Aorta (tissue), 5 donors: ENCODE measurements at regions not wholly inside any gene's neighbourhood (a gene's known extent, or its start where the extent isn't known, plus 50 kb on each side); places are given as distances from the start of the nearest gene placed in this dataset.

Source experiments
- ATAC-seq: fragments of 200-7000 bp; cut with Tn5 transposase; one replicate; pipeline ENCODE4 v1.9.1; 2022; ENCODE audit warnings: moderate library complexity; ENCODE audit not compliant: low FRiP score
- DNase-seq, 2 donors: peaks; one replicate each; pipeline ENCODE4 v3.0.0-alpha.2; 2020
- H3K27ac ChIP-seq, 2 donors: one replicate each; pipeline ENCODE4 v1.5.1; 2013; ENCODE audit warnings: low read length in 2 of 2, mild to moderate bottlenecking in 2 of 2, moderate library complexity in 2 of 2, control low read depth in 1 of 2, inconsistent platforms in 1 of 2, low read depth in 1 of 2
- H3K27me3 ChIP-seq, 2 donors: one replicate each; pipeline ENCODE4 v1.6.1; 2013; ENCODE audit warnings: control low read depth in 1 of 2, low read length in 1 of 2, mild to moderate bottlenecking in 1 of 2, moderate library complexity in 1 of 2; ENCODE audit not compliant: insufficient read depth in 2 of 2, control insufficient read depth in 1 of 2
- H3K36me3 ChIP-seq, 2 donors: one replicate each; pipeline ENCODE4 v1.6.1; 2013; ENCODE audit warnings: control low read depth in 1 of 2, low read length in 1 of 2, mild to moderate bottlenecking in 1 of 2; ENCODE audit not compliant: insufficient read depth in 2 of 2, control insufficient read depth in 1 of 2
- H3K4me1 ChIP-seq, 2 donors: one replicate each; pipeline ENCODE4 v1.6.1; 2013; ENCODE audit warnings: low read length in 2 of 2, control low read depth in 1 of 2, mild to moderate bottlenecking in 1 of 2, moderate library complexity in 1 of 2; ENCODE audit not compliant: insufficient read depth in 2 of 2, control insufficient read depth in 1 of 2
- H3K4me3 ChIP-seq, 2 donors: one replicate each; pipeline ENCODE4 v1.5.1; 2013; ENCODE audit warnings: low read length in 2 of 2, control low read depth in 1 of 2, mild to moderate bottlenecking in 1 of 2
- H3K9me3 ChIP-seq: one replicate; pipeline ENCODE4 v1.6.1; 2013; ENCODE audit warnings: mild to moderate bottlenecking, low read length; ENCODE audit not compliant: control insufficient read depth
- WGBS, 2 donors: extraction: QIAGEN DNeasy Blood & Tissue Kit; methylation state at CpG; one replicate each; pipeline ENCODE4 v1.1.7; 2013; 5-methylcytosine and 5-hydroxymethylcytosine counted together
- intact Hi-C, 2 donors: fragments of 100-400 bp; cut with DNase I; formaldehyde crosslinking; loops; one replicate each; pipeline versions ENCODE4 v1.14.2 to v1.15.0; 2022
- donor health status: healthy with polysubstance abuse.
- donor health status: Bipolar disorder and iron deficiency.
- donor health status: DM: no; HTN: no; CAD: no.
- donor health status: DM: no; HTN: no; CAD: no.
- donor health status: DM: yes; HTN: yes; CAD: no.

DNA sequence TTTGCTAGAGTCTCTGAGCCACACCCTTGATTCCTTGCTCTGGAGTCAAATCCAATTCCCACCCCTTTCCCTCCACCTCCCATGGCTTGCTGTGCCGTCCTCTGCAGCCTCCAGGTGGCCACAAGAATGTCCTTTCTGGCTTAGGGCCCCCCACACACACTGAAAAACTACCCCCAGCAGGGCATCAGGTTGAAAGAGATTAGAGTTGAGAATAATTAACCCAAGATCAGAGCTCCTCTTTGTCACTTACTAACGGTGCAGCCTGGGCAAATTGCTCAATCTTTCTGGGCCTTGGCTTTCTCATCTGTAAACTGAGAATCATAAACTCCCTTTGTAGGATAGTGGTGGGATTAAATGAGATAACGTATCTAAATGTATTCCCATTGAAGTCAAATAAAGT is 78.5 kb downstream of the MRPL46 start:
- no peaks in the 10 kb centered on the region for H3K36me3 ChIP-seq
- no peak for ATAC-seq
- no peak overlapping the region for H3K27ac ChIP-seq
- no peak for DNase-seq
- no peaks in the 10 kb centered on the region for H3K27me3 ChIP-seq
- H3K4me1 ChIP-seq, result no peaks in the 10 kb centered on the region
- intact Hi-C loops, result no loop called here
- 66 to 69% methylated on average over 3 of the region's 3 CpGs for WGBS, 2 donors
- H3K4me3 ChIP-seq, result no peak overlapping the region
- H3K9me3 ChIP-seq, result no peaks in the 10 kb centered on the region

DNA sequence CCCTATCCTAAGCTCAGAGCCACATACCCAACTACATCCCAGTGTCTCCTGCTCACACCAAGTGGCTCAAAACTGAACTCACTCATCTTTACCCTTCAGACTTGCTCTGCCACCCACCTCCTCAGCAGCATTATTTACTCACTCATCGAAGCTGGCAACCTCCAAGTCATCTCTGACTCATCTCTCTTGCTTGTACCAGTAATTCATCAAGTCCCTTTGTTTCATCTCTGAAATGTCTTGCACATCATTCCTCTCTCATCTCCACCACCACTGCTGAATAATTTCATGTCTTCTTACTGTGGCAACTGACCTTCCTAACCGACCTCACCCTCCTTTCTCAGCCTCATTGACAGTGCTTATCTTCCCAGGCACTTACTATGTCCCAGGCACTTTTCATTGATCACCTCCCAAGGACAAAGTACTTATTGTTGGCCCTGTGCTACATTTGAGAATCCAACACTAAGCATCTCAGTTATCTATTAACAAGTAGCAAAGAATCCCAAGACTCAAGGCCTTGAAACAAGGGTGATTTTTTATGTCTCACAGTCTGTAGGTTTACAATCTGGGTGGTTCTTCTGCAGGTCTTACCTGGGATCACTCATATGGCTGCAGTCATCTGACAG is 82.0 kb downstream of the MRPL46 start:
- intact Hi-C loops, result no loop called here
- H3K27me3 ChIP-seq, result no peaks in the 10 kb centered on the region
- H3K4me1 ChIP-seq, result no peaks in the 10 kb centered on the region
- no peak overlapping the region for H3K4me3 ChIP-seq
- DNase-seq, result no peak
- no peak for ATAC-seq
- H3K27ac ChIP-seq, result no peak overlapping the region
- 58 to 64% methylated on average over 2 of the region's 2 CpGs for WGBS, 2 donors
- no peaks in the 10 kb centered on the region for H3K36me3 ChIP-seq
- no peaks in the 10 kb centered on the region for H3K9me3 ChIP-seq

DNA sequence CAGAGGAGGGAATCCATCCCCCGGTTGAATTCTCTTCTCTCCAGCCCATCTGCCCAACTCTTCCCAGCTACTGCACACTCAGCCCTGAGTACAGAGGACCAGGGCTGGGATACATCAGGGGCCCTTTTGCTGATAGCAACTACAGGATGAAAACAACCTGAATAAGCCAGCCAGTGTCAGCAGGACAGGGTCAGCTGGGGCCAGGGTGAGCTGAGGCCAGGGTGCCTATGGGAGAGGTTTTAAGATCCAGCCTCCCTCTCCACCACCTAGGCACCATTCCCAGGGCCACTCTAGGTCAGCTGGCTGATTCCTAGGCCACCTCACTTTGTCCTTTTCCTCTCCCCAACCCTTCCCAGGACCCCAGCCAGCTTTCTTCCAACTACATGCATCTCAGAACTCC is 83.8 kb downstream of the MRPL46 start:
- Histone ChIP-seq H3K9me3 (no peaks in the 10 kb centered on the region), H3K36me3 (no peaks in the 10 kb centered on the region), H3K4me3 (no peak overlapping the region), H3K27me3 (no peaks in the 10 kb centered on the region), H3K27ac (no peak overlapping the region), H3K4me1 (no peaks in the 10 kb centered on the region)
- intact Hi-C loops, result no loop called here
- 85 to 100% methylated on average over 1 of the region's 1 CpG for WGBS, 2 donors
- no peak for DNase-seq
- ATAC-seq, result no peak

- Histone ChIP-seq H3K4me1 (no peaks in the 10 kb centered on the region), H3K36me3 (no peaks in the 10 kb centered on the region), H3K9me3 (no peaks in the 10 kb centered on the region), H3K4me3 (no peak overlapping the region), H3K27ac (no peak overlapping the region), H3K27me3 (no peaks in the 10 kb centered on the region)
- intact Hi-C loops, result no loop called here
- ATAC-seq (no peak), DNase-seq (no peak)
- 8 to 9% methylated on average over 5 of the region's 5 CpGs for WGBS, 2 donors
Measured at GRCh38 chr15:88382482-88382983, 84.7 kb downstream of the MRPL46 start.

DNA sequence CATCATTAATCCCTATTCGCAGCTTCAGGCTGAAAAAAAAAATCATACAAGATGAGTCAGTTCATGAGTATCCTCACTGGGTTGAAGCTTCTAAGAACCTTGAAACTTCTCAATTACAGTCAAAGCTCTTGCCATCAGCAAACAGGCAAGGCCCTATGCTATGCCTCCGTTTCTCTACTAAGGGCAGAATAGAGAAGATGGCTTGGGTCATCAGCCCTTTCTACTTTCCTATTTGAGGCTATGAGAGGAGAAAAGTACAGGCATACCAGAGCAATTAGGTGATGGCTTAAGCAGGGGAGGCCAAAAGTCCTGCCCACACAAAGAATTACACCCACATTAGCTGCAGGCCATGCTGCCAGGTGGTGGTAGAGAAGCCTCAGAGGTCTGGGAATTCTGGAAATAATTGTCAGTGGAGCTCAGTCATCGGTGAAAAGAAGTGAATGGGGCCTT is 89.0 kb downstream of the MRPL46 start:
- Histone ChIP-seq H3K36me3 (no peaks in the 10 kb centered on the region), H3K9me3 (no peaks in the 10 kb centered on the region), H3K4me3 (no peak overlapping the region), H3K27ac (no peak overlapping the region), H3K4me1 (no peaks in the 10 kb centered on the region), H3K27me3 (no peaks in the 10 kb centered on the region)
- ATAC-seq (no peak), DNase-seq (no peak)
- 72 to 81% methylated on average over 3 of the region's 3 CpGs for WGBS, 2 donors
- intact Hi-C loops, result no loop called here

DNA sequence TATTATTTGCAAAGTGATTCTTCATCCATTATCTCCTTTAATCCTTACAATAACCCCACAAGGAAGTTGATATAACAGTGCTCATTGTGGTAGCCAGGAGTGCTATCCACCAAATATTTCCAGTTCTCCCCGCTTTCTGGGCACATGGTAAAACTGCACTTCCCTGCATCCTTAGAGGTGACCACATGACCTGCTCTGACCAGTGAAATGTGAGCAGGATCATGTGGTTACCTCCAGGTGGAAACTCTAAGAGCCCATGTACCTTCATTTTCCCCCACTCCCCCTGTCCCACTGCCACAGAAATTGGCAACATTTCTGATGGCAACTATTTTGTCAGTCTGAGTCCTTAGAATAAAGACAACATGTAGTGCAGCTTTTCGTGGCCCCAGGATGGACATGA is 89.7 kb downstream of the MRPL46 start:
- Histone ChIP-seq H3K27me3 (no peaks in the 10 kb centered on the region), H3K4me3 (no peak overlapping the region), H3K9me3 (no peaks in the 10 kb centered on the region), H3K36me3 (no peaks in the 10 kb centered on the region), H3K4me1 (no peaks in the 10 kb centered on the region), H3K27ac (no peak overlapping the region)
- no peak for ATAC-seq
- WGBS, 2 donors, result 93 to 95% methylated on average over 2 of the region's 2 CpGs
- no peak for DNase-seq
- intact Hi-C loops, result no loop called here

GRCh38 chr15:88376574-88377174 is 90.5 kb downstream of the MRPL46 start:
- 49 to 57% methylated on average over 3 of the region's 3 CpGs for WGBS, 2 donors
- Histone ChIP-seq H3K36me3 (no peaks in the 10 kb centered on the region), H3K9me3 (no peaks in the 10 kb centered on the region), H3K27ac (no peak overlapping the region), H3K4me3 (no peak overlapping the region), H3K27me3 (no peaks in the 10 kb centered on the region), H3K4me1 (no peaks in the 10 kb centered on the region)
- DNase-seq, result no peak
- intact Hi-C loops, result no loop called here
- no peak for ATAC-seq

- ATAC-seq (no peak), DNase-seq (no peak)
Measured at GRCh38 chr15:88375234-88375927, 91.8 kb downstream of the MRPL46 start.

GRCh38 chr15:88365124-88365523 is 102.1 kb downstream of the MRPL46 start:
- WGBS, 2 donors, result 76 to 81% methylated on average over 10 of the region's 10 CpGs
- no peak for DNase-seq
- intact Hi-C loops, result no loop called here
- no peak overlapping the region for H3K27ac ChIP-seq
- no peaks in the 10 kb centered on the region for H3K27me3 ChIP-seq
- H3K9me3 ChIP-seq, result no peaks in the 10 kb centered on the region
- H3K4me1 ChIP-seq, result no peaks in the 10 kb centered on the region
- H3K4me3 ChIP-seq, result no peak overlapping the region
- H3K36me3 ChIP-seq, result no peaks in the 10 kb centered on the region
- ATAC-seq, result no peak

More at GRCh38 chr15:88375234-88375927, 91.8 kb downstream of the MRPL46 start:
- Histone ChIP-seq H3K27ac (no peak overlapping the region), H3K4me3 (no peak overlapping the region), H3K9me3 (no peaks in the 10 kb centered on the region), H3K36me3 (no peaks in the 10 kb centered on the region), H3K4me1 (no peaks in the 10 kb centered on the region), H3K27me3 (no peaks in the 10 kb centered on the region)
- intact Hi-C loops, result no loop called here
- 31 to 39% methylated on average over 9 of the region's 9 CpGs for WGBS, 2 donors
